Bronchial epithelial cell (primary cell): ENCODE measurements at regions not wholly inside any gene's neighbourhood (a gene's known extent, or its start where the extent isn't known, plus 50 kb on each side); places are given as distances from the start of the nearest gene placed in this dataset.
A peak's percentile ranks its signal among the peaks of the same experiment; 100 is the strongest.

Experiments
- DNase-seq: peaks from one replicate; pipeline ENCODE4 v3.0.0-alpha.2; 2010; ENCODE audit warnings: low read depth
- FAIRE-seq: peaks from 2 replicates; lab custom pipeline; 2011; peaks lifted over from hg19 to GRCh38; lab: Jason Lieb, UNC
- H3K27me3 ChIP-seq: 2 replicates; pipeline ENCODE4 v1.5.1; 2011; ENCODE audit warnings: low read length; ENCODE audit not compliant: control insufficient read depth, insufficient read depth
- H3K36me3 ChIP-seq: 2 replicates; pipeline ENCODE4 v1.5.1; 2011; ENCODE audit warnings: low read length; ENCODE audit not compliant: control insufficient read depth, insufficient read depth
- H3K4me3 ChIP-seq: 2 replicates; pipeline ENCODE4 v1.5.1; 2011; ENCODE audit warnings: mild to moderate bottlenecking, low read depth, low read length, control low read depth
- CTCF ChIP-seq: IDR thresholded peaks from 2 replicates; pipeline ENCODE4 v1.5.1; 2011; ENCODE audit warnings: mild to moderate bottlenecking, moderate library complexity, low read length, control low read depth, inconsistent platforms; ENCODE audit not compliant: insufficient read depth, severe bottlenecking

- no peak for TF ChIP-seq CTCF
- H3K36me3 ChIP-seq: no peaks in the 10 kb centered on the region
- FAIRE-seq (no peak), DNase-seq (peak; percentile 0)
- no peaks in the 10 kb centered on the region for H3K27me3 ChIP-seq
- H3K4me3 ChIP-seq: no peak overlapping the region
Measured at GRCh38 chrY:14277029-14277428, 221.0 kb downstream of the VCY1B start.

DNA sequence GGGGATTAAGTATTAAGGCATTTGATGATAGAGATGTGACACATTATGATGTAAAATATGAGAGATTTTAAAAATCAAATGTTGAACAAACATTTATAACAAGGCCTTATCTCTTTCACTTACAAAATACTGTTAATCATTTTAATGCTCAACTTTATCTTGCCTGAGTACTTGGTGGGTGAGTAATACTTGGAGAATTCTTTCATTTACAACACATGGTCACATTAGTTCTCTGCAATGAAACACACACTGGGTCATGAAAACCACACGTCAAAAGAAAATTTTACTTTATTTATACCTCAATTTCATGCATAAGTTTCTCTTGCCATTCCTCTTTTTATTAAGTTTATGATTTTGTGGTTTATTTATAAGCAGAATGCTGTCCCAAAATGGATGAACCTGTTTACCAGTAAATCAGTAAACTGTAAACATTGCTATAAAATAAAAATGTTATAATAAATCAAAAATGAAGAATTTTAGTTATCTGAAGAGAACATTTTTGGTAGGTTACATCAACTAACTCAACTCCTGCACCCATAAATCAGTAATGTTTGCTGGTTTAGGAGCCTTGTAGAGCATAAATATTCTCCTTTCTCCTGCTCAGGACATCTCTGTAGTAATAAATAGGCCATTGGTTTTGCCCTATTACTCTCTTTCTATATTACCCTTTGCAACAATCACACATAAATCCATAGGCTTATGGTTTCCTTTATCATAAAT is 233.5 kb upstream of the NLGN4Y start:
- no peaks in the 10 kb centered on the region for H3K27me3 ChIP-seq
- no peaks in the 10 kb centered on the region for H3K36me3 ChIP-seq
- DNase-seq (peak; percentile 29), FAIRE-seq (no peak)
- no peak for TF ChIP-seq CTCF
- H3K4me3 ChIP-seq: no peak overlapping the region

GRCh38 chrY:14292382-14292781 is 231.9 kb upstream of the NLGN4Y start:
- DNase-seq (no peak), FAIRE-seq (no peak)
- Histone ChIP-seq H3K27me3 (no peaks in the 10 kb centered on the region), H3K4me3 (no peak overlapping the region), H3K36me3 (no peaks in the 10 kb centered on the region)
- no peak for TF ChIP-seq CTCF

- TF ChIP-seq CTCF: no peak
- FAIRE-seq (no peak), DNase-seq (peak; percentile 0)
- Histone ChIP-seq H3K4me3 (no peak overlapping the region), H3K27me3 (no peaks in the 10 kb centered on the region), H3K36me3 (no peaks in the 10 kb centered on the region)
Measured at GRCh38 chrY:14300775-14301174, 223.6 kb upstream of the NLGN4Y start.

GRCh38 chrY:14301552-14301951 is 222.8 kb upstream of the NLGN4Y start:
- H3K4me3 ChIP-seq: no peak overlapping the region
- no peaks in the 10 kb centered on the region for H3K36me3 ChIP-seq
- DNase-seq: peak; percentile 3
- H3K27me3 ChIP-seq: no peaks in the 10 kb centered on the region
- no peak for FAIRE-seq
- TF ChIP-seq CTCF: no peak

DNA sequence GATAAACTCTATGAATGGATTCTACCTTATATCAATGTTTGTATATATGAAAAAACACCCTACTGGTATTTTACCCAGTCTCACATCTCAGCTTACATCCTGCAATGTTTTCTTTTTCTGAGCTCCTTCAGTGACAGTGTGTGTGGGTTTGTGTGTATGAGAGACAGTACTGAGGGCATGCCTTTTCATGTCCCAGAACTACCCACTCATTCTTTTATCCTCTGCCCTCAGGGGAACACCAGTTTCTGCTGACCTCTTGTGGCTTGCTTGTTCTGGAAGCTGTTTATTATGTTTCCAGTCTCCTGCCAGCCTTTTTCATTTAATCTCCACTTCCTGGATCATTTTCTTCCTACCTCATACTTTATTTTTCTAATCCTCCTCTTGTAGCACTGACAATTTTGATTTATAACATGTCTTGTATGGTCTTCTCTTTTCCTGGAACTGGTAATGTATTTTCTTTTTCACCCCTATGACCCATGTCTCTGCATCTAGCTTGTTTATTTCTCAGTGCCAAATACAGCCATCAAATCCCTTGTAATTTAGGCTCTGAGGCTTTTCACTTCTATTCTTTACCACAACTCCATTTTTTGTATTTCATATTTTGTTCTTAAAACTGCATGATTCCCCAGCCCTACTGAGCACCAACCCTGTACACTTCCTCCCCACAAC is 195.5 kb upstream of the NLGN4Y start:
- TF ChIP-seq CTCF: peak; percentile 35
- DNase-seq (peak; percentile 89), FAIRE-seq (no peak)
- Histone ChIP-seq H3K27me3 (no peaks in the 10 kb centered on the region), H3K36me3 (no peaks in the 10 kb centered on the region), H3K4me3 (no peak overlapping the region)
